Epithelial cell of prostate (primary cell): ENCODE measurements at regions not wholly inside any gene's neighbourhood (a gene's known extent, or its start where the extent isn't known, plus 50 kb on each side); places are given as distances from the start of the nearest gene placed in this dataset.

Experiments used
- DNase-seq: peaks from one replicate; pipeline ENCODE4 v3.0.0-alpha.2; 2011; ENCODE audit warnings: low read depth, low spot score
- H3K27ac ChIP-seq: fragments of 450-650 bp; 2 replicates; pipeline ENCODE4 v1.5.1; 2017; ENCODE audit warnings: mild to moderate bottlenecking

- no peak for DNase-seq
Measured at GRCh38 chr22:48740086-48740730, 1087.5 kb downstream of the BRD1 start.

GRCh38 chr22:48739348-48740085 lies 1088.2 kb downstream of the BRD1 start:
- no peak overlapping the region for H3K27ac ChIP-seq

More at GRCh38 chr22:48740086-48740730, 1087.5 kb downstream of the BRD1 start:
- H3K27ac ChIP-seq = no peak overlapping the region

GRCh38 chr22:48738204-48738980 lies 1089.3 kb downstream of the BRD1 start:
- no peak overlapping the region for H3K27ac ChIP-seq
- DNase-seq = no peak

More at GRCh38 chr22:48739348-48740085, 1088.2 kb downstream of the BRD1 start:
- no peak for DNase-seq

GRCh38 chr22:48737461-48738203 lies 1090.0 kb downstream of the BRD1 start:
- DNase-seq = no peak
- no peak overlapping the region for H3K27ac ChIP-seq

GRCh38 chr22:48736593-48737460 lies 1090.8 kb downstream of the BRD1 start:
- no peak overlapping the region for H3K27ac ChIP-seq
- DNase-seq = no peak

GRCh38 chr22:48734961-48735360 lies 1092.7 kb downstream of the BRD1 start:
- no peak for DNase-seq
- no peak overlapping the region for H3K27ac ChIP-seq

GRCh38 chr22:48734359-48734758 lies 1093.3 kb downstream of the BRD1 start:
- no peak overlapping the region for H3K27ac ChIP-seq
- DNase-seq = no peak

GRCh38 chr22:48729499-48730171 lies 1098.0 kb downstream of the BRD1 start:
- H3K27ac ChIP-seq = no peak overlapping the region
- DNase-seq = no peak

- DNase-seq = no peak
- H3K27ac ChIP-seq = no peak overlapping the region
Measured at GRCh38 chr22:48727454-48728058, 1100.1 kb downstream of the BRD1 start.

- H3K27ac ChIP-seq = no peak overlapping the region
- no peak for DNase-seq
Measured at GRCh38 chr22:48724899-48725298, 1102.8 kb downstream of the BRD1 start.

- no peak for DNase-seq
- H3K27ac ChIP-seq = no peak overlapping the region
Measured at GRCh38 chr22:48722661-48723060, 1105.0 kb downstream of the BRD1 start.

- no peak overlapping the region for H3K27ac ChIP-seq
- no peak for DNase-seq
Measured at GRCh38 chr22:48721395-48721669, 1106.3 kb downstream of the BRD1 start.

- no peak for DNase-seq
- H3K27ac ChIP-seq = no peak overlapping the region
Measured at GRCh38 chr22:48720662-48721394, 1106.8 kb downstream of the BRD1 start.

GRCh38 chr22:48719978-48720661 lies 1107.6 kb downstream of the BRD1 start:
- no peak for DNase-seq
- no peak overlapping the region for H3K27ac ChIP-seq

GRCh38 chr22:48718818-48719500 lies 1108.7 kb downstream of the BRD1 start:
- no peak overlapping the region for H3K27ac ChIP-seq
- DNase-seq = no peak

- no peak for DNase-seq
- no peak overlapping the region for H3K27ac ChIP-seq
Measured at GRCh38 chr22:48717883-48718817, 1109.5 kb downstream of the BRD1 start.
